Neuronal stem cell (in vitro differentiated cells): ENCODE measurements at regions not wholly inside any gene's neighbourhood (a gene's known extent, or its start where the extent isn't known, plus 50 kb on each side); places are given as distances from the start of the nearest gene placed in this dataset.

Experiments used
- DNase-seq: peaks from one replicate; pipeline ENCODE4 v3.0.0-alpha.2; 2013; ENCODE audit warnings: low spot score
- H2AFZ ChIP-seq: one replicate; pipeline ENCODE4 v1.6.1; 2013; ENCODE audit warnings: mild to moderate bottlenecking, low read length, inconsistent platforms
- H2AK5ac ChIP-seq: 2 replicates; pipeline ENCODE4 v1.6.1; 2013; ENCODE audit warnings: low read depth, mild to moderate bottlenecking, inconsistent platforms, low read length, moderate library complexity, mixed read lengths
- H2BK120ac ChIP-seq: 2 replicates; pipeline ENCODE4 v1.6.1; 2013; ENCODE audit warnings: low read depth, mild to moderate bottlenecking, inconsistent platforms, low read length, moderate library complexity, mixed read lengths
- H2BK12ac ChIP-seq: one replicate; pipeline ENCODE4 v1.6.1; 2013; ENCODE audit warnings: low read length, inconsistent platforms
- H2BK15ac ChIP-seq: 2 replicates; pipeline ENCODE4 v1.6.1; 2013; ENCODE audit warnings: mild to moderate bottlenecking, low read length, inconsistent platforms, mixed read lengths
- H2BK5ac ChIP-seq: one replicate; pipeline ENCODE4 v1.6.1; 2013; ENCODE audit warnings: inconsistent platforms, mild to moderate bottlenecking, low read length, moderate library complexity
- H3K14ac ChIP-seq: one replicate; pipeline ENCODE4 v1.6.1; 2013; ENCODE audit warnings: low read length, inconsistent platforms
- H3K18ac ChIP-seq: 2 replicates; pipeline ENCODE4 v1.6.1; 2013; ENCODE audit warnings: low read length, inconsistent platforms
- H3K23ac ChIP-seq: 2 replicates; pipeline ENCODE4 v1.6.1; 2013; ENCODE audit warnings: low read depth, mild to moderate bottlenecking, mixed read lengths, low read length, inconsistent platforms; ENCODE audit not compliant: poor library complexity
- H3K27ac ChIP-seq: replicated peaks from 3 replicates; pipeline ENCODE4 v1.5.1; 2013; ENCODE audit warnings: low read length, inconsistent platforms
- H3K27me3 ChIP-seq, 3 experiments: 2 replicates each; pipeline ENCODE4 v1.6.1; 2013; ENCODE audit warnings: low read length in 3 of 3, mild to moderate bottlenecking in 2 of 3, inconsistent platforms in 1 of 3, low read depth in 1 of 3, mixed read lengths in 1 of 3, moderate library complexity in 1 of 3; ENCODE audit not compliant: control insufficient read depth in 3 of 3, insufficient read depth in 3 of 3
- H3K36me3 ChIP-seq, 2 donors: replicated peaks in 1 of 2; 2 replicates each; pipeline ENCODE4 v1.6.1; 2013; ENCODE audit warnings: low read length in 2 of 2; ENCODE audit not compliant: control insufficient read depth in 2 of 2, insufficient read depth in 2 of 2
- H3K4ac ChIP-seq: 2 replicates; pipeline ENCODE4 v1.6.1; 2013; ENCODE audit warnings: inconsistent platforms, mild to moderate bottlenecking, low read length, moderate library complexity
- H3K4me1 ChIP-seq, 2 donors: 1 replicate in 1 of 2; 2 replicates in 1 of 2; pipeline ENCODE4 v1.6.1; 2013; ENCODE audit warnings: low read length in 2 of 2, low read depth in 1 of 2; ENCODE audit not compliant: control insufficient read depth in 2 of 2, insufficient read depth in 1 of 2
- H3K4me2 ChIP-seq: one replicate; pipeline ENCODE4 v1.6.1; 2013; ENCODE audit warnings: mild to moderate bottlenecking, low read length, inconsistent platforms; ENCODE audit not compliant: insufficient read depth, poor library complexity, severe bottlenecking
- H3K4me3 ChIP-seq, 2 donors: 2 replicates each; pipeline ENCODE4 v1.5.1; 2013; ENCODE audit warnings: low read length in 2 of 2, mild to moderate bottlenecking in 2 of 2, inconsistent platforms in 1 of 2, moderate library complexity in 1 of 2
- H3K79me1 ChIP-seq: one replicate; pipeline ENCODE4 v1.6.1; 2013; ENCODE audit warnings: low read depth, mild to moderate bottlenecking, inconsistent platforms, low read length, moderate library complexity
- H3K9ac ChIP-seq: one replicate; pipeline ENCODE4 v1.6.1; 2013; ENCODE audit warnings: mild to moderate bottlenecking, low read depth, low read length, inconsistent platforms; ENCODE audit not compliant: poor library complexity
- H3K9me3 ChIP-seq, 2 donors: replicated peaks in 1 of 2; 2 replicates each; pipeline versions ENCODE3 to v1.6.1; 2013; ENCODE audit warnings: low read length in 2 of 2, mild to moderate bottlenecking in 2 of 2, inconsistent platforms in 1 of 2, low read depth in 1 of 2, mixed read lengths in 1 of 2, moderate library complexity in 1 of 2; ENCODE audit not compliant: control insufficient read depth in 2 of 2, insufficient read depth in 1 of 2
- H4K8ac ChIP-seq: one replicate; pipeline ENCODE4 v1.6.1; 2013; ENCODE audit warnings: low read depth, mild to moderate bottlenecking, inconsistent platforms, low read length, moderate library complexity
- H4K91ac ChIP-seq: one replicate; pipeline ENCODE4 v1.6.1; 2013; ENCODE audit warnings: low read length, low read depth, mild to moderate bottlenecking, inconsistent platforms; ENCODE audit not compliant: poor library complexity
- WGBS, 2 donors: extraction: QIAGEN DNeasy Blood & Tissue Kit; methylation state at CpG; one replicate each; pipeline ENCODE4 v1.1.7; 2013; ENCODE audit warnings: missing lambda C conversion rate in 2 of 2, mixed read lengths in 1 of 2; ENCODE audit not compliant: insufficient read length in 2 of 2, insufficient replicate concordance in 1 of 2; ENCODE audit errors: extremely low coverage in 2 of 2; 5-methylcytosine and 5-hydroxymethylcytosine counted together

DNA sequence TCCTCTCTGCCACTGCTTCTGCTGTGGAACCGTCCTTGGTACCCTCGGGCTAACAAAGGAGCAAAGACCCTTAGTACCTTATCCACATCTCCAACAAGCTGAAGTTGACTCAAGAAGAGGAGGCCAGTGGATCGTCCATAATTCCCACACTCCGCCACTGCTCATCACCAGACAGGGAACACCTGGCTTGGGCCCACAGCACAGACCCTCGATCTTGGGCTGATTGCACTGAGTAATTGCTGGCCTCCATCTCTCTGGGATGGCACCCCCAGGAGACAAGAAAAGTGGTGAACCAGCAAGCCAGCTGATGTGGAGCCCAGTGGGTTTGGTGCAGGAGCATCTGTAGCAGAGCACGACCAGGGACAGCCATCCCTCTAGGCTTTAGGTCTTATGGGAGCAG, 109.4 kb upstream of the GRIK2 start:
- Histone ChIP-seq H3K4me2 (no peak overlapping the region), H2BK120ac (no peak overlapping the region), H3K79me1 (no peaks in the 10 kb centered on the region), H3K4ac (no peak overlapping the region), H3K14ac (peak overlapping the region; percentile 27), H4K91ac (no peak overlapping the region), H3K18ac (no peak overlapping the region), H3K36me3 (no peaks in the 10 kb centered on the region), H3K27me3 (no peaks in the 10 kb centered on the region), H2BK5ac (no peak overlapping the region), H3K4me3 (no peak overlapping the region), H3K9me3 (no peaks in the 10 kb centered on the region), H2BK15ac (no peak overlapping the region), H3K27ac (no peak overlapping the region), H3K4me1 (no peaks in the 10 kb centered on the region), H2AFZ (no peak overlapping the region), H4K8ac (no peak overlapping the region), H2BK12ac (no peak overlapping the region), H3K23ac (no peak overlapping the region), H2AK5ac (peak overlapping the region; percentile 8), H3K9ac (no peak overlapping the region)
- WGBS, 2 donors: no CpG with 5 or more reads among the region's 6 CpGs
- DNase-seq: no peak

GRCh38 chr6:101286146-101286545, 107.4 kb upstream of the GRIK2 start:
- H3K14ac ChIP-seq: no peak overlapping the region
- no peaks in the 10 kb centered on the region for H3K4me1 ChIP-seq
- no CpG with 5 or more reads among the region's 2 CpGs for WGBS, 2 donors
- H3K79me1 ChIP-seq: no peaks in the 10 kb centered on the region
- H2AFZ ChIP-seq: no peak overlapping the region
- no peaks in the 10 kb centered on the region for H3K27me3 ChIP-seq
- no peak for DNase-seq
- H3K18ac ChIP-seq: no peak overlapping the region
- no peak overlapping the region for H3K9ac ChIP-seq
- no peak overlapping the region for H2BK120ac ChIP-seq
- no peak overlapping the region for H3K4me3 ChIP-seq
- no peak overlapping the region for H4K91ac ChIP-seq
- no peaks in the 10 kb centered on the region for H3K36me3 ChIP-seq
- no peak overlapping the region for H2BK5ac ChIP-seq
- H2BK12ac ChIP-seq: no peak overlapping the region
- H3K23ac ChIP-seq: no peak overlapping the region
- H3K27ac ChIP-seq: no peak overlapping the region
- no peak overlapping the region for H3K4ac ChIP-seq
- H2AK5ac ChIP-seq: no peak overlapping the region
- no peak overlapping the region for H3K4me2 ChIP-seq
- no peak overlapping the region for H2BK15ac ChIP-seq
- H4K8ac ChIP-seq: no peak overlapping the region
- H3K9me3 ChIP-seq: no peaks in the 10 kb centered on the region

DNA sequence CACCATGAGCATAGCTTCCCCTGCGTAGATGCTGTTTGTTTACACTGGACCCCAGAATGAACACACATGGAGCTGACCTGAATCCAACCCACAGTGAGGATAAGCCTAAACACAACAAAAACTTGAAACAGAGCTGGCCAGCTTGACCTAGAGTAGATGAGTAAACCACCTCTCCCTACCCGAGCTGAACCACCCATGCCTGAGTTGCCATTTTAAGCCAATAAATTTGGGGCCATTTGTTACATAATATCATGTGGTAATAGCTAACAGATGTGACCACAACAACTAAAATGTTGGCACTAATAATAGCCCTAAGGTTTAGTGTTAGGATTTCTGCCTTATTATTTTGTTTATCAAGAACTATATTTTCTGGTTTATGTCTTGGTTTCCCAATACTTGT, 103.2 kb upstream of the GRIK2 start:
- H2AK5ac ChIP-seq: no peak overlapping the region
- DNase-seq: no peak
- no peaks in the 10 kb centered on the region for H3K9me3 ChIP-seq
- H3K4me3 ChIP-seq: no peak overlapping the region
- no peak overlapping the region for H2AFZ ChIP-seq
- no peak overlapping the region for H2BK5ac ChIP-seq
- H3K18ac ChIP-seq: no peak overlapping the region
- no peaks in the 10 kb centered on the region for H3K27me3 ChIP-seq
- no peak overlapping the region for H3K14ac ChIP-seq
- H2BK15ac ChIP-seq: no peak overlapping the region
- H3K4me2 ChIP-seq: no peak overlapping the region
- H4K8ac ChIP-seq: no peak overlapping the region
- no peak overlapping the region for H3K9ac ChIP-seq
- H3K27ac ChIP-seq: no peak overlapping the region
- H3K23ac ChIP-seq: no peak overlapping the region
- H3K79me1 ChIP-seq: no peaks in the 10 kb centered on the region
- H2BK12ac ChIP-seq: no peak overlapping the region
- H3K4ac ChIP-seq: no peak overlapping the region
- no peak overlapping the region for H4K91ac ChIP-seq
- H3K36me3 ChIP-seq: no peaks in the 10 kb centered on the region
- no peak overlapping the region for H2BK120ac ChIP-seq
- no CpG with 5 or more reads among the region's 2 CpGs for WGBS, 2 donors
- no peaks in the 10 kb centered on the region for H3K4me1 ChIP-seq

- Histone ChIP-seq H3K9ac (no peak overlapping the region), H2BK5ac (no peak overlapping the region), H3K14ac (no peak overlapping the region), H3K4me2 (no peak overlapping the region), H2BK120ac (no peak overlapping the region), H4K91ac (no peak overlapping the region), H3K23ac (no peak overlapping the region), H2AK5ac (no peak overlapping the region), H3K4me3 (no peak overlapping the region), H3K18ac (no peak overlapping the region), H2BK12ac (no peak overlapping the region), H2AFZ (no peak overlapping the region), H3K4me1 (no peaks in the 10 kb centered on the region), H3K27ac (no peak overlapping the region), H3K79me1 (no peaks in the 10 kb centered on the region), H3K36me3 (no peaks in the 10 kb centered on the region), H2BK15ac (no peak overlapping the region), H3K4ac (no peak overlapping the region), H3K27me3 (no peaks in the 10 kb centered on the region), H4K8ac (no peak overlapping the region), H3K9me3 (no peaks in the 10 kb centered on the region)
- no CpG with 5 or more reads among the region's 5 CpGs for WGBS, 2 donors
- no peak for DNase-seq
These were observed 99.4 kb upstream of the GRIK2 start for GRCh38 chr6:101294051-101294638.
